ENCODE measurements at regions not wholly inside any gene's neighbourhood (a gene's known extent, or its start where the extent isn't known, plus 50 kb on each side); places are given as distances from the start of the nearest gene placed in this dataset.

DNA sequence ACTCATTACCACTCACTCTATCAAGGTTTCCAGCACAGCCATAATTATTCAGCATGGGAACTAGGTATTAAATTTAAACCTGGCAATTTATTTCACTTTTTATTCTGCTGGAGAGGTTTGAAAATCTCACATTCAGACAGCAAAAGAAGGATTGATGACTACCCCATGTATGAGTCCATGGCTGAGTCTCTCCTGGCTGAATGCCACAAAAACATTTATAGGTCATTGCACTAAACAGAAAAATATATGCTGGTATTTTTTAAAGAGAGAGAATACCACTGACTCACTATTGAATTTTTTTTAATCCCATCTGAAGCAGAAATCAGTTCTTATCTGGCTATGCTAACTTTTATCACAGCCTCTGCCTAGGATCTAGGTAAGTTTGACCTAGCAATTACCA is 336.3 kb downstream of the PPP1R3A start:
- no peak for TF ChIP-seq POLR2A (IDR thresholded peaks at IDR 0.05)
- TF ChIP-seq, protein P1, sequence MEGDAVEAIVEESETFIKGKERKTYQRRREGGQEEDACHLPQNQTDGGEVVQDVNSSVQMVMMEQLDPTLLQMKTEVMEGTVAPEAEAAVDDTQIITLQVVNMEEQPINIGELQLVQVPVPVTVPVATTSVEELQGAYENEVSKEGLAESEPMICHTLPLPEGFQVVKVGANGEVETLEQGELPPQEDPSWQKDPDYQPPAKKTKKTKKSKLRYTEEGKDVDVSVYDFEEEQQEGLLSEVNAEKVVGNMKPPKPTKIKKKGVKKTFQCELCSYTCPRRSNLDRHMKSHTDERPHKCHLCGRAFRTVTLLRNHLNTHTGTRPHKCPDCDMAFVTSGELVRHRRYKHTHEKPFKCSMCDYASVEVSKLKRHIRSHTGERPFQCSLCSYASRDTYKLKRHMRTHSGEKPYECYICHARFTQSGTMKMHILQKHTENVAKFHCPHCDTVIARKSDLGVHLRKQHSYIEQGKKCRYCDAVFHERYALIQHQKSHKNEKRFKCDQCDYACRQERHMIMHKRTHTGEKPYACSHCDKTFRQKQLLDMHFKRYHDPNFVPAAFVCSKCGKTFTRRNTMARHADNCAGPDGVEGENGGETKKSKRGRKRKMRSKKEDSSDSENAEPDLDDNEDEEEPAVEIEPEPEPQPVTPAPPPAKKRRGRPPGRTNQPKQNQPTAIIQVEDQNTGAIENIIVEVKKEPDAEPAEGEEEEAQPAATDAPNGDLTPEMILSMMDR (IDR thresholded peaks at IDR 0.05) = no peak
